AG04449 (cell line): ENCODE measurements at regions not wholly inside any gene's neighbourhood (a gene's known extent, or its start where the extent isn't known, plus 50 kb on each side); places are given as distances from the start of the nearest gene placed in this dataset.

Experiments
- CTCF ChIA-PET: fragments of 350-600 bp; formaldehyde crosslinking; extraction: SDS; loops from one replicate; lab custom pipeline; 2021; ENCODE audit warnings: antibody characterized with exemption; lab: Yijun Ruan, JAX
- POLR2A ChIA-PET: fragments of 400-600, 350-600 bp; formaldehyde crosslinking; extraction: SDS; loops from one replicate; lab custom pipeline; 2020; ENCODE audit warnings: antibody characterized with exemption, inconsistent platforms; lab: Yijun Ruan, JAX
- DNase-seq: peaks from one replicate; pipeline ENCODE4 v3.0.0-alpha.2; 2010; ENCODE audit warnings: low read depth, low spot score
- H3K4me3 ChIP-seq: 2 replicates; pipeline ENCODE4 v1.5.1; 2011; ENCODE audit warnings: low read depth, mild to moderate bottlenecking, control low read depth, low read length
- CTCF ChIP-seq: IDR thresholded peaks from one replicate; pipeline ENCODE4 v1.5.1; 2011; ENCODE audit warnings: mild to moderate bottlenecking, moderate library complexity, low read length, control low read depth, inconsistent platforms; ENCODE audit not compliant: insufficient read depth; ENCODE audit errors: missing control alignments

GRCh38 chr6:165917576-165917975 lies 250.1 kb downstream of the TBXT start:
- ChIA-PET CTCF (interaction anchor here (1.0 kb wide), 1 partner anchor 179 kb away, joined by 3 read pairs; no protein-coding TSS in a partner anchor), POLR2A (no interaction called here)
- TF ChIP-seq CTCF, result no peak
- DNase-seq, result no peak
- H3K4me3 ChIP-seq, result no peak overlapping the region

DNA sequence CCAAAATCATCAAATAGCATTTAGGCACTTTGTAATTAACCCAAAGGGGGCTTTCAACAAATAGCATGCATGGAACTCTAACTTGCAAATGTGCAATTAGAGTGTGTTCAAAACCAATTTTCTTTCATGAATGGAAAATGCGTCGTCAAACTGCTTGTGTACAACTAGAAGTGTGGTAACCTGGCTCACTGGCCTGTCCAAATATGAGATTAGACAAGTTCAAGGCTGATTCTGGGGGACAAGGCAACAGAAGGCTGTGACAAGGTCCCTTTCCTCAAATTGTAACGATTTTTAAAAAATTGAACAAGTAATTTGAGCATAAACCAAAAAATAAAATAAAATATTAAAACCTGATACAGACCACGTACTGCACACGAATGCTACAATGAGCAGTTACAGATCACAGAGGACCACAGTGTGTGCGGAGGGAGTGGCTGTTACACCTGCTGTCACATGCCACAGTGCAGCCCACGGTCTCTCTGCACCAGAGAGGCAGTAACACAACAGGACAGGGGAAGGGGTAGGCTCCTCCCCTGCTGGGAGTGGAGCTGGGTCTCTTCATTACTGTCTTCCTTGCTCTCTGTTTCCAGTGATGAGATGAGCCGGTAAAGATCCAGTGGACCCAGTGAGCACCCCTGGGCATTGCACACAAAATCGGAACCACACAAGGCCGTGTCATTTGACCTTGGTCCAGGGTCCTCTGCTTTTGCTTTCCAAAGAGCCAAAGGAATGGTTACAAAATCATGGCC lies 252.2 kb upstream of the PDE10A start:
- ChIA-PET CTCF (no interaction called here), POLR2A (no interaction called here)
- TF ChIP-seq CTCF, result no peak
- DNase-seq, result no peak
- no peak overlapping the region for H3K4me3 ChIP-seq

DNA sequence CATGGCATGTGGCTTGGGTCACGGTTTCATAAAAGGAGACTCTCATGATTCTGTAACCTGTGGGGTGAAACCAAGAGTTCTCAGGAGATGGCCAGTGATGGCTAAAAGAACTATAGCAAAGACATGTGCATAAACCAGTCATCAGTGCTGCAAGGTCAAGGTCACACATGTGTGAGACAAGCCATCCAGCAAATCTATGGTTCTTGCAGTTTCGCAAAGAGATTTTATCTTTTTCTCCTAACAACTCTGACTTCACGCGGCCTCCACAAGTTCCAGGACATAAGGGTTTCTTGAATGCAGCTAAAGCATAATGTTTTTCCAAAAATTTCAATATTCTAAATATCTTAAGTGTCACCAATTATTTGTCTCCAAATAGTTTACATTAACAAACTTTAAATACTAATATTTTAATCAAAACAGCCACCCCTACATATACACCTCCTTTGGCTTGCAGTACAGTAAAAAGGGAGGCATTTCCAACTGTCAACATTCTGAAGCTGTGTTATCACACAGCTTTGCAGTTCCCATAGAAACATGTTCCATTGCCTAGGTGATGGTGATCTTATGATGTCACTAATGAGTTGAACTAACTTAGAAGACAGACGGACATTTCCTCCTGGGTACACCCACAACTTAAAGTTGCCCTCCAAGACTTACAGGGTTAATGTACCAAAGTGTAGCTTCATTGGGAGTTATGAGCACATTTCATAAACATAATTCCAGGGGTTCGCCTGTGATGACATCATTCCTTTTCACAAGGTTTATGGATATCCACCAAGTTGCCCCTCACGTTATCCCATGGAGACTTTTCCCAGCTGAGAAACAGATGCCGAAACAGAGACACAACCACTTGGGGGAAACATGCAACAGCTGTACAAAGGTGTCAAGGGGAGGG lies 250.9 kb upstream of the PDE10A start:
- CTCF ChIA-PET, result no interaction called here
- POLR2A ChIA-PET, result no interaction called here
- H3K4me3 ChIP-seq, result no peak overlapping the region

DNA sequence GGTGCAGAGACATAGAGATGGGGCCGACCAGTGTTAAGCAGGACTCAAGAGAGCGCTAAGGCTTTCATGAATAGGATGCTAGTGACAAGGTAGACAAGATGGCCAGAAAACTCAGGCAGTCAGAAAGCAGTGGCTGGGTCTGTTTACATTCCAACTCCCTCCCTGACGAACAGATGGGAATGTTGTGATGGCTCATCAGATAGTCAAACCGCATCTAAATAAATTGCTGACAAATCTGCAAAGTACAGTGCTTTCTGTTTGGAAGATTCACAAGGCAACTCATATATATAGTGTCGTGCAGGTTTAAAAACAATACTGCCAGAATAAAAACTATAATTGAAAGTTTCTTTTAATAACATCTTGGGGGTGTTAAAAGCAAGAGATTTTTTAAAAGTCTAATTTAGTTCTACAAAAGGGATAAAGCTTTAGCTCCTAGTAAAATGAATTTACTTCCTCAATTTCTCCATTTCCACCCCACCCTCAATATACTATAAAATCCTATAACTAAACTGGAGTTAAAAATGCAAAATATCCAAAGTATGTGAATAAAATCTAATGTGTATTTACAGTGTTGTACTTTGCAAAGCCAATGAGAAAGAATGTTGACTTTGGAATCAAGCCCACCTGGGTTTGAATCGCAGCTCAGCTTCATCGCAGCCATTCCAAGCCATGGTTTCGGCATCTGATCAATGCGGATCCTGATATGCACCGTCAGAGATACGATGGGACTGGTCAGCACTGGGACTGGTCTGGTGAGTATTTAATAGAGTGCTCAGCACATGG lies 247.3 kb upstream of the PDE10A start:
- TF ChIP-seq CTCF, result no peak

More for the DNA sequence above, 250.9 kb upstream of the PDE10A start:
- no peak for DNase-seq
- no peak for TF ChIP-seq CTCF

DNA sequence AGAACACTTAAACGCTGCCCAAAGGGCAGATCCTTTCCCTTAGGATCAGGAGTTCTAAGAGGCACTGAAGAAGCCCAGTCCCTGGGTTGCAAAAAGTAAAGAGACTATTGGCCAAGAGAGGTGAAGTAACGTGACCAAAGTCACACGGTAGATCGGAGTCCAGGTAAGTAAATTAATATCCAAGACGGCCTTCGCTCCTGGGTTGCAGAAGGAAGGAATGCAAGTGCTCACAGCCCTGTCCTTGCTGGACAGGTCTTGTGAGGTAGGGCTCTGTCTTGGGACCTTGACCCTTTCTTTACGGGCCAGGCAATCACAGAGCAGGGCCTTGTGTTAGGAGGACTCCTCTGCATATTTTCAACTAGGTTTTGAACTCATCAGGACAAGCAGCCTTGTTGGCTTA lies 243.7 kb upstream of the PDE10A start:
- TF ChIP-seq CTCF, result no peak
- ChIA-PET POLR2A (no interaction called here), CTCF (no interaction called here)
- no peak overlapping the region for H3K4me3 ChIP-seq
- no peak for DNase-seq

More for the DNA sequence above, 247.3 kb upstream of the PDE10A start:
- ChIA-PET CTCF (interaction anchor here (1.7 kb wide), 1 partner anchor 26 kb away, joined by 3 read pairs; no protein-coding TSS in a partner anchor), POLR2A (no interaction called here)
- no peak overlapping the region for H3K4me3 ChIP-seq
- no peak for DNase-seq

DNA sequence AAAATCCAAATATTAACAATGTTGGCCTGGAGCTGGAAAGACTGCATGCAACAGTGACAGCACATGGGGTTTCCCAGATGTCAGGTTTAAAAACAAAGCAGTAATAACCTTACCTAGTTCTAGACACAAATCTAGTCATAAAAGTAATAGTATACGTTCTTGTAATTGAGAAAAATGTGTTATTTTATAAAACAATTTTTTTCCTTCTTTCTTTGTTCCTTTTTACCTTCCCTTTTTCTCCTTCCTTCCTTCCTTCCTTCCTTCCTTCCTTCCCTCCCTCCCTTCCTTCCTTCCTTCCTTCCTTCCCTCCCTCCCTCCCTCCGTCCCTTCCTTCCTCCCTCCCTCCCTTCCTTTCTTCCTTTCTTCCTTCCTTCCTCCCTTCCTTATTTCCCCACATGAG lies 242.7 kb upstream of the PDE10A start:
- CTCF ChIA-PET, result no interaction called here
- no peak for TF ChIP-seq CTCF
- no peak overlapping the region for H3K4me3 ChIP-seq
- POLR2A ChIA-PET, result no interaction called here
- DNase-seq, result no peak
